Chondrocyte (in vitro differentiated cells): ENCODE measurements at regions not wholly inside any gene's neighbourhood (a gene's known extent, or its start where the extent isn't known, plus 50 kb on each side); places are given as distances from the start of the nearest gene placed in this dataset.

Experiments
- DNase-seq: peaks from one replicate; pipeline ENCODE4 v3.0.0; 2021; ENCODE audit warnings: mixed read lengths, low spot score
- H3K27ac Mint-ChIP-seq: one replicate; pipeline ENCODE4 v1.8.0; 2021; ENCODE audit warnings: mild to moderate bottlenecking, moderate library complexity, mixed read lengths; ENCODE audit not compliant: unreplicated experiment
- H3K27me3 Mint-ChIP-seq: 2 replicates; pipeline ENCODE4 v1.8.0; 2021; ENCODE audit warnings: low read depth, mixed read lengths
- H3K36me3 Mint-ChIP-seq: 2 replicates; pipeline ENCODE4 v1.8.0; 2021; ENCODE audit warnings: low read depth, mixed read lengths
- H3K4me1 Mint-ChIP-seq: 2 replicates; pipeline ENCODE4 v1.8.0; 2021; ENCODE audit warnings: low read depth, mild to moderate bottlenecking, mixed read lengths
- H3K4me3 Mint-ChIP-seq: one replicate; pipeline ENCODE4 v1.8.0; 2021; ENCODE audit warnings: mild to moderate bottlenecking, moderate library complexity, mixed read lengths; ENCODE audit not compliant: unreplicated experiment
- H3K9me3 Mint-ChIP-seq: 2 replicates; pipeline ENCODE4 v1.8.0; 2021; ENCODE audit warnings: low read depth, mixed read lengths
- TF ChIP-seq, protein P1 (sequence below): fragments of 200-600 bp; sonication (generic); IDR thresholded peaks from 2 replicates; pipeline ENCODE4 v1.5.0; 2021; ENCODE audit warnings: antibody characterized with exemption, mild to moderate bottlenecking, moderate library complexity

DNA sequence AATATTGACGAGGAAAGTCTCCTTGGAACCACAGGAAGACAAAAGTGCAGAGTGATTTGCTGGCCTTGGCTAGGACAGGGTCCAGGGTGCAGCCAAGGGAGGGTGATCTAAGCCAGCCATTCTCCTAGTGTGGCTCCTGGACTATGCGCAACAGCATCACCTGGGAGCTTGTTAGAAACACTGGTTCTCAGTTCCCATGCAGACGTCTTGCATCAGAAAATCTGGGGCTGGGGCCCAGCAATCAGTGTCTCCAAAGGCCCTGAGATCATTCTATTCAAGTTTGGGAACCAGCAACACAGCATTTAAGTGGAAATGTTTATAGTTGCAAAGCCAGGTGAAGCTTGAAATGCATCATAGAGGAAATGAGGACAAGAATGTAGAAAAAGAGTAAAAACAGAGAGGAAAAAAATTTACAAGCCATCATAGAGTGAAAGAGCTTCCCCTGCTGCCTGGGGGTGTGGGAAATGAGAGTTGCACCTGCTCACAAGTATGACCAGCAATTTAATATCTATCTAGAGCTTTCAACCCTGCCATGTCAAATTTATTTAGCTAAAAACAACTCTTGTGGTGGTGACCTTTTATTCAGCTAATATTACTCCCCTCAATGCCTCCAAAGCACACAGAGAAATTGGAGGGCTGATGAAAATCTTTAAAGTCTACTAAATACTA, 54.4 kb upstream of the SEC11C start:
- TF ChIP-seq, protein P1, sequence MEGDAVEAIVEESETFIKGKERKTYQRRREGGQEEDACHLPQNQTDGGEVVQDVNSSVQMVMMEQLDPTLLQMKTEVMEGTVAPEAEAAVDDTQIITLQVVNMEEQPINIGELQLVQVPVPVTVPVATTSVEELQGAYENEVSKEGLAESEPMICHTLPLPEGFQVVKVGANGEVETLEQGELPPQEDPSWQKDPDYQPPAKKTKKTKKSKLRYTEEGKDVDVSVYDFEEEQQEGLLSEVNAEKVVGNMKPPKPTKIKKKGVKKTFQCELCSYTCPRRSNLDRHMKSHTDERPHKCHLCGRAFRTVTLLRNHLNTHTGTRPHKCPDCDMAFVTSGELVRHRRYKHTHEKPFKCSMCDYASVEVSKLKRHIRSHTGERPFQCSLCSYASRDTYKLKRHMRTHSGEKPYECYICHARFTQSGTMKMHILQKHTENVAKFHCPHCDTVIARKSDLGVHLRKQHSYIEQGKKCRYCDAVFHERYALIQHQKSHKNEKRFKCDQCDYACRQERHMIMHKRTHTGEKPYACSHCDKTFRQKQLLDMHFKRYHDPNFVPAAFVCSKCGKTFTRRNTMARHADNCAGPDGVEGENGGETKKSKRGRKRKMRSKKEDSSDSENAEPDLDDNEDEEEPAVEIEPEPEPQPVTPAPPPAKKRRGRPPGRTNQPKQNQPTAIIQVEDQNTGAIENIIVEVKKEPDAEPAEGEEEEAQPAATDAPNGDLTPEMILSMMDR = no peak
- no peaks in the 10 kb centered on the region for H3K36me3 Mint-ChIP-seq
- H3K4me3 Mint-ChIP-seq = no peak overlapping the region
- no peak for DNase-seq
- H3K27ac Mint-ChIP-seq = no peak overlapping the region
- no peaks in the 10 kb centered on the region for H3K9me3 Mint-ChIP-seq
- peaks cover 11% of the 10 kb centered on the region for H3K27me3 Mint-ChIP-seq
- peaks cover 8% of the 10 kb centered on the region for H3K4me1 Mint-ChIP-seq

DNA sequence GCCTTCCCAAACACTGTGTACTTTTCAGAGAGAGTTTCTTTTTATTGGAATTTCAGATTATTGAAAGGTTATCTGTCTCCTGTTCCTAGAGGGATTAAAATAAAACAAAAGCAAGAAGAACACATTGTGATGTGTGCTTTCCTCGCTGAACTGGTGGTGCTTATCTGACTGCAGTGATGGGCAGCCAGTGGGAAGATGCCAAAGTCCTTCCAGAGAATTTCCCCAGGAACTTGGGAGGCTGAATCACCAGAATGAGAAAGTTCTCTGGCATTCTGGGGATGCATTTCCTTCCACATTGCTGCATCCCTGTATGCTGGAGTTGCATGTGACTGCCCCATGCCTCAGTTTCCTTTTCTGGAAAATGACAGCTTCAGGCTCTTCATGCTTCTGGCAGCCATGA, 53.9 kb upstream of the SEC11C start:
- Mint-ChIP-seq H3K4me3 (no peak overlapping the region), H3K36me3 (no peaks in the 10 kb centered on the region), H3K9me3 (no peaks in the 10 kb centered on the region), H3K4me1 (peaks cover 8% of the 10 kb centered on the region), H3K27ac (no peak overlapping the region), H3K27me3 (peaks cover 9% of the 10 kb centered on the region)
- DNase-seq = no peak
- TF ChIP-seq, protein P1 = no peak

- H3K9me3 Mint-ChIP-seq = no peaks in the 10 kb centered on the region
- H3K36me3 Mint-ChIP-seq = no peaks in the 10 kb centered on the region
- TF ChIP-seq, protein P1 = no peak
- no peak for DNase-seq
- H3K27ac Mint-ChIP-seq = no peak overlapping the region
- peaks cover 8% of the 10 kb centered on the region for H3K4me1 Mint-ChIP-seq
- no peak overlapping the region for H3K4me3 Mint-ChIP-seq
- H3K27me3 Mint-ChIP-seq = peaks cover 8% of the 10 kb centered on the region
Measured at GRCh38 chr18:59086522-59086921, 53.2 kb upstream of the SEC11C start.

- H3K27ac Mint-ChIP-seq = no peak overlapping the region
- peaks cover 8% of the 10 kb centered on the region for H3K4me1 Mint-ChIP-seq
- no peak overlapping the region for H3K4me3 Mint-ChIP-seq
- DNase-seq = no peak
- H3K27me3 Mint-ChIP-seq = peaks cover 11% of the 10 kb centered on the region
- TF ChIP-seq, protein P1 = no peak
- no peaks in the 10 kb centered on the region for H3K36me3 Mint-ChIP-seq
- no peaks in the 10 kb centered on the region for H3K9me3 Mint-ChIP-seq
Measured at GRCh38 chr18:59087391-59087790, 52.3 kb upstream of the SEC11C start.
